ENCODE measurements at regions not wholly inside any gene's neighbourhood (a gene's known extent, or its start where the extent isn't known, plus 50 kb on each side); places are given as distances from the start of the nearest gene placed in this dataset.

DNA sequence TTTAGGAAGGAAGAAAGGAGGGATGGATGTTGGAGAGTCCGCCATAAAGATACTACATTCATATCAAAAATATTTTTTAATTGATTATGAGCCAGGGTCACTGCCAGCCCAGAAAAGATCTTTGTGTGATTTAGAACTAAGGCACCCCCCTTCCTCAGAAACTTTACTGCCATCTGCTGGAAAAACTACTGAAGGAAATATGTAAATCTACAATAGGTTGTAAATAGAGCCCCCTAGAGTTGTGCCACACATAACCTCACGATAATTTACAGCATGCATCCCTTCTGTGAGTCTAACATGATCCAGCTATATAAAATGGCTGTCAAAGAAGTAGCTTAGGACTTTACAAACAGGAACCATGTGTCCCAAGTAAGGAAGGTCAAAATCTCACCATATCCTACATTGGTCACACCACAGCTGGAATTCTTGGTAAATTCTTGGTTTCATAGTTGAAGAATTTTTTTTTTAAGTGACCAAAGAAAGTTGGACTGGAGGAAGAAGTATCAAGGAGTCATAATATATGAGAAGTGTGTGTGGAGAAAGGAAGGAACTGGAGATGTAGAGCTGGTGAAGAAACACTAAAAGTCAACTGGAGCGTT is 152.5 kb downstream of the CYP26B1 start:
- no peaks in the 10 kb centered on the region for H3K27me3 Mint-ChIP-seq (ENCODE audit: low read depth)
- H3K4me3 Mint-ChIP-seq = no peak overlapping the region
- H3K9me3 Mint-ChIP-seq = no peaks in the 10 kb centered on the region
- no peaks in the 10 kb centered on the region for H3K36me3 Mint-ChIP-seq
- peaks cover 5% of the 10 kb centered on the region for H3K4me1 Mint-ChIP-seq
- TF ChIP-seq, protein P1, sequence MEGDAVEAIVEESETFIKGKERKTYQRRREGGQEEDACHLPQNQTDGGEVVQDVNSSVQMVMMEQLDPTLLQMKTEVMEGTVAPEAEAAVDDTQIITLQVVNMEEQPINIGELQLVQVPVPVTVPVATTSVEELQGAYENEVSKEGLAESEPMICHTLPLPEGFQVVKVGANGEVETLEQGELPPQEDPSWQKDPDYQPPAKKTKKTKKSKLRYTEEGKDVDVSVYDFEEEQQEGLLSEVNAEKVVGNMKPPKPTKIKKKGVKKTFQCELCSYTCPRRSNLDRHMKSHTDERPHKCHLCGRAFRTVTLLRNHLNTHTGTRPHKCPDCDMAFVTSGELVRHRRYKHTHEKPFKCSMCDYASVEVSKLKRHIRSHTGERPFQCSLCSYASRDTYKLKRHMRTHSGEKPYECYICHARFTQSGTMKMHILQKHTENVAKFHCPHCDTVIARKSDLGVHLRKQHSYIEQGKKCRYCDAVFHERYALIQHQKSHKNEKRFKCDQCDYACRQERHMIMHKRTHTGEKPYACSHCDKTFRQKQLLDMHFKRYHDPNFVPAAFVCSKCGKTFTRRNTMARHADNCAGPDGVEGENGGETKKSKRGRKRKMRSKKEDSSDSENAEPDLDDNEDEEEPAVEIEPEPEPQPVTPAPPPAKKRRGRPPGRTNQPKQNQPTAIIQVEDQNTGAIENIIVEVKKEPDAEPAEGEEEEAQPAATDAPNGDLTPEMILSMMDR (IDR thresholded peaks at IDR 0.05; ENCODE audit: unreplicated experiment) = no peak
- no peak overlapping the region for H3K27ac Mint-ChIP-seq
- DNase-seq (ENCODE audit: low spot score in 2 of 2, unreplicated experiment in 2 of 2) = no peak

DNA sequence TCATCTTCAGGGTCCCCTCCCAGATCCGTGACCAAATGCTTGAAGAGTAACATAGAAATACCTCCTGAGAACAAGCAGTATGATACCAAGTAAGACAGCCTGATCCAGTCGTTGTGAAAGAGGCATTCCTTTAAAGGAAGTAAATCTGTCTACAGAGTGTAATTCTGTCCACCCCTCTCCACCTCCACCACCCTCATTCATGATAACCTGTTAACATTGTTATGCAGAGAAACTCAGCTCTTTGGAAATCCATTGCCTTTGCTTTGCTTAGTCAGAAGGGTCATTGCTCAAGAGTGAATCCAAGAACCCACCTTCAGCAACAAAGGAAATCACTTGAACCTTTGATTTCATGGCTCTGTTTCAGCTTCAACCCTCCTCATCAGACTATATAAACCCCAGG is 155.6 kb downstream of the CYP26B1 start:
- TF ChIP-seq, protein P1 (IDR thresholded peaks at IDR 0.05; ENCODE audit: unreplicated experiment) = no peak
- Mint-ChIP-seq H3K4me3 (no peak overlapping the region), H3K27ac (no peak overlapping the region), H3K27me3 (ENCODE audit: low read depth) (no peaks in the 10 kb centered on the region), H3K4me1 (peaks cover 5% of the 10 kb centered on the region), H3K9me3 (no peaks in the 10 kb centered on the region), H3K36me3 (no peaks in the 10 kb centered on the region)
- no peak for DNase-seq (ENCODE audit: low spot score in 2 of 2, unreplicated experiment in 2 of 2)

DNA sequence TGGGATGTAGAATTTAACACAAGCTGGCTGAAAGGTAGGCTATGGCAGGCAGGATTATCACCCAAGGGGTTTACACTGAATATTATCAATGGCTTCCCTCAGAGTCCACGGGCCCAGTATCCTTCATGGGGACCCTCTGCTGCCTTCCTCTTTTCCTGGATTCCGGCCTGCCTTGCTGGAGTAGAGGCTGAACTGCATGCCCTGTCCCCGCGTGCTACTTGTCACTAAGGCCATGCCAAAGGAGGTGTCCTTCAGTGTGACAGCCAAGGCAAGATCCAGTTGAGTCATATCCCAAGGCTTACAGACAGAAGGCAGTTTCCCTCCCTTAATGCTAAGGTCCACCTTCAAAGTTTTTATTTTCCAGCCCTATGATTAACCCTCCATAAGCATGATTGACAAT is 156.3 kb downstream of the CYP26B1 start:
- H3K4me1 Mint-ChIP-seq = peaks cover 5% of the 10 kb centered on the region

DNA sequence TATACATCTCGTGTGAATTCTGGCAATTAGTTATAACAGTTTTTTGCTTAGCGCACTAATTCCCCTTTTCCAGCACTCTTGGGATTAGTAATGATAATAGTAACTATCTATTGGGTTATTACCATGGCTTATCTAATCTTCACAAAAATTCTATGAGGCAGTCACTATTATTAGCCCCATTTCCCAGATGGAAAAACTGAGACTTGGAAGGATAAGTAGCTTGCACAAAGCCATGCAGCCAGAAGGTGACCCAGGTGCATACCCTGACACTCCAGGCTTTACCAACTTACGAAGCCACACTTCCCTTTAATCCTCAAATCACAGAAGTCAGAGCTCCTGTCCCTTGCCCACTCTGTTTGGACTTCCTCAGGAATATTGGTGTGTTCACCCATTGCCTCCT is 156.8 kb downstream of the CYP26B1 start:
- Mint-ChIP-seq H3K27ac (no peak overlapping the region), H3K4me1 (peaks cover 1% of the 10 kb centered on the region), H3K27me3 (ENCODE audit: low read depth) (no peaks in the 10 kb centered on the region), H3K36me3 (no peaks in the 10 kb centered on the region), H3K4me3 (no peak overlapping the region), H3K9me3 (peaks cover 2% of the 10 kb centered on the region)
- DNase-seq (ENCODE audit: low spot score in 2 of 2, unreplicated experiment in 2 of 2) = no peak
- TF ChIP-seq, protein P1 (IDR thresholded peaks at IDR 0.05; ENCODE audit: unreplicated experiment) = no peak

More for the DNA sequence above, 156.3 kb downstream of the CYP26B1 start:
- TF ChIP-seq, protein P1 (IDR thresholded peaks at IDR 0.05; ENCODE audit: unreplicated experiment) = no peak
- Mint-ChIP-seq H3K36me3 (no peaks in the 10 kb centered on the region), H3K27ac (no peak overlapping the region), H3K9me3 (no peaks in the 10 kb centered on the region), H3K27me3 (ENCODE audit: low read depth) (no peaks in the 10 kb centered on the region), H3K4me3 (no peak overlapping the region)
- no peak for DNase-seq (ENCODE audit: low spot score in 2 of 2, unreplicated experiment in 2 of 2)

DNA sequence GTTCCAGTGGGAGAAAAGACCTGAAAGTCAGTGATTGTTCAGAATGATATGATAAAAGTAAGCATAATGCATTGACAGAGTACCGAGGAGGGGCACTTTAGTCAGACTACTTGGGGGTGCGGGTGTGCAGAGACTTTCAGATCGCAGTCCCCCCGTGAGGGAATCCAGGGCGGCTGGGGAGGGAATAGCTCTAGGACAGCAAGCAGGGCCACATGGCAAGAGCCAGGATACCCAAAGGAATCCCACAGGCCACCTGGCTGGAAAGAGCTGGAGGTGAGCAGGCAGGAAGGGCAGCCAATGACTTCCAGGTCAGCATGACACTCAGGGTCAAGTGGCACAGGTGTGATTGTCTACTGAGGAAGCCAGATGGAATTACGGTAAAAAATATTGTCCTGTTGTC is 157.5 kb downstream of the CYP26B1 start:
- no peaks in the 10 kb centered on the region for H3K4me1 Mint-ChIP-seq
- H3K4me3 Mint-ChIP-seq = no peak overlapping the region
- H3K9me3 Mint-ChIP-seq = peaks cover 9% of the 10 kb centered on the region
- H3K36me3 Mint-ChIP-seq = peaks cover 2% of the 10 kb centered on the region
- H3K27me3 Mint-ChIP-seq (ENCODE audit: low read depth) = no peaks in the 10 kb centered on the region
- H3K27ac Mint-ChIP-seq = no peak overlapping the region
- TF ChIP-seq, protein P1 (IDR thresholded peaks at IDR 0.05; ENCODE audit: unreplicated experiment) = no peak
- DNase-seq (ENCODE audit: low spot score in 2 of 2, unreplicated experiment in 2 of 2) = no peak

DNA sequence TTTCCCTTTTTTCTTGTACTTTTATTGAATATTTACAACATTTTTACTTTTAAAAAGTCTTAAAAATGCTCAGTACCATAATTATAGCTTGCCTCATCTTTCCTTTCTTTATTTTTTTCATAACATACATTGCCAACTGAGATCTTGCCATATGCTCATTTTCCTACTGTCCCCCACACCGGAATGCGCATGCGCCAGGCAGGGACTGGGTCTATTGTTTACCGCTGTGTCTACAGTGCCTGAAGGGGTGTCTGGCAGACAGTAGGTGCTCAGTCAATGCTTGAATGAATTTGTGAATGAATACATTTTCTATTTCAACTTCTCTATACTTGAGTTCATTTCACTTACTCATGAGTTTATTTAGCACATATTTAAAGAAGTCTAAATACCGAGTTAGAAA is 158.0 kb downstream of the CYP26B1 start:
- Mint-ChIP-seq H3K27me3 (ENCODE audit: low read depth) (no peaks in the 10 kb centered on the region), H3K9me3 (peaks cover 13% of the 10 kb centered on the region), H3K4me1 (no peaks in the 10 kb centered on the region), H3K27ac (no peak overlapping the region), H3K4me3 (no peak overlapping the region), H3K36me3 (peaks cover 2% of the 10 kb centered on the region)
- DNase-seq (ENCODE audit: low spot score in 2 of 2, unreplicated experiment in 2 of 2) = no peak
- TF ChIP-seq, protein P1 (IDR thresholded peaks at IDR 0.05; ENCODE audit: unreplicated experiment) = no peak

All from mesothelial cell of epicardium (in vitro differentiated cells).